Prostate gland (tissue), 2 donors: ENCODE measurements at regions not wholly inside any gene's neighbourhood (a gene's known extent, or its start where the extent isn't known, plus 50 kb on each side); places are given as distances from the start of the nearest gene placed in this dataset.

Experiments
- POLR2A ChIP-seq: fragments of 450-650 bp; IDR thresholded peaks from one replicate; pipeline ENCODE4 v1.6.1; 2016; ENCODE audit warnings: antibody characterized with exemption, mild to moderate bottlenecking
- TF ChIP-seq, protein P1 (sequence below), 4 experiments: fragments of 200-600 bp in 2 of 4; fragments of 450-650 bp in 2 of 4; sonication (generic) in 2 of 4; IDR thresholded peaks; 1 replicate in 3 of 4; 2 replicates in 1 of 4; pipeline ENCODE4 v1.5.1; 2016 to 2019; ENCODE audit warnings: antibody characterized with exemption in 4 of 4, mild to moderate bottlenecking in 2 of 4, moderate library complexity in 2 of 4

GRCh38 chr20:39397646-39398045 is 435.5 kb downstream of the DHX35 start:
- TF ChIP-seq, protein P1, sequence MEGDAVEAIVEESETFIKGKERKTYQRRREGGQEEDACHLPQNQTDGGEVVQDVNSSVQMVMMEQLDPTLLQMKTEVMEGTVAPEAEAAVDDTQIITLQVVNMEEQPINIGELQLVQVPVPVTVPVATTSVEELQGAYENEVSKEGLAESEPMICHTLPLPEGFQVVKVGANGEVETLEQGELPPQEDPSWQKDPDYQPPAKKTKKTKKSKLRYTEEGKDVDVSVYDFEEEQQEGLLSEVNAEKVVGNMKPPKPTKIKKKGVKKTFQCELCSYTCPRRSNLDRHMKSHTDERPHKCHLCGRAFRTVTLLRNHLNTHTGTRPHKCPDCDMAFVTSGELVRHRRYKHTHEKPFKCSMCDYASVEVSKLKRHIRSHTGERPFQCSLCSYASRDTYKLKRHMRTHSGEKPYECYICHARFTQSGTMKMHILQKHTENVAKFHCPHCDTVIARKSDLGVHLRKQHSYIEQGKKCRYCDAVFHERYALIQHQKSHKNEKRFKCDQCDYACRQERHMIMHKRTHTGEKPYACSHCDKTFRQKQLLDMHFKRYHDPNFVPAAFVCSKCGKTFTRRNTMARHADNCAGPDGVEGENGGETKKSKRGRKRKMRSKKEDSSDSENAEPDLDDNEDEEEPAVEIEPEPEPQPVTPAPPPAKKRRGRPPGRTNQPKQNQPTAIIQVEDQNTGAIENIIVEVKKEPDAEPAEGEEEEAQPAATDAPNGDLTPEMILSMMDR (IDR thresholded peaks at IDR 0.05): no peak
- no peak for TF ChIP-seq POLR2A
